ENCODE measurements at regions not wholly inside any gene's neighbourhood (a gene's known extent, or its start where the extent isn't known, plus 50 kb on each side); places are given as distances from the start of the nearest gene placed in this dataset.

- intact Hi-C loops (cut with DNase I), result no loop called here
- no peak for DNase-seq
Measured at GRCh38 chr11:127135256-127135655, 134.7 kb upstream of the KIRREL3 start.

GRCh38 chr11:127133061-127133460, 132.5 kb upstream of the KIRREL3 start:
- ATAC-seq (no peak), DNase-seq (no peak)
- Histone ChIP-seq H3K4me1 (no peaks in the 10 kb centered on the region), H3K27ac (no peak overlapping the region), H3K9me3 (no peaks in the 10 kb centered on the region), H3K36me3 (no peaks in the 10 kb centered on the region), H3K4me3 (no peak overlapping the region), H3K27me3 (no peaks in the 10 kb centered on the region)
- no peak for TF ChIP-seq CTCF (IDR thresholded peaks at IDR 0.05)
- intact Hi-C loops (cut with DNase I), result no loop called here

More at GRCh38 chr11:127135256-127135655, 134.7 kb upstream of the KIRREL3 start:
- Histone ChIP-seq H3K9me3 (no peaks in the 10 kb centered on the region), H3K27ac (no peak overlapping the region), H3K4me1 (no peaks in the 10 kb centered on the region), H3K36me3 (no peaks in the 10 kb centered on the region), H3K4me3 (no peak overlapping the region), H3K27me3 (no peaks in the 10 kb centered on the region)
- no peak for ATAC-seq
- TF ChIP-seq CTCF (IDR thresholded peaks at IDR 0.05), result no peak

GRCh38 chr11:127130321-127130720, 129.8 kb upstream of the KIRREL3 start:
- Histone ChIP-seq H3K27ac (no peak overlapping the region), H3K4me3 (no peak overlapping the region), H3K4me1 (no peaks in the 10 kb centered on the region), H3K36me3 (no peaks in the 10 kb centered on the region), H3K27me3 (no peaks in the 10 kb centered on the region), H3K9me3 (no peaks in the 10 kb centered on the region)
- ATAC-seq (no peak), DNase-seq (no peak)
- no peak for TF ChIP-seq CTCF (IDR thresholded peaks at IDR 0.05)
- intact Hi-C loops (cut with DNase I), result no loop called here

- Histone ChIP-seq H3K27me3 (no peaks in the 10 kb centered on the region), H3K27ac (no peak overlapping the region), H3K9me3 (no peaks in the 10 kb centered on the region), H3K36me3 (no peaks in the 10 kb centered on the region), H3K4me3 (no peak overlapping the region), H3K4me1 (no peaks in the 10 kb centered on the region)
- TF ChIP-seq CTCF (IDR thresholded peaks at IDR 0.05), result no peak
- DNase-seq (no peak), ATAC-seq (no peak)
- intact Hi-C loops (cut with DNase I), result no loop called here
Measured at GRCh38 chr11:127126986-127127385, 126.4 kb upstream of the KIRREL3 start.

- intact Hi-C loops (cut with DNase I), result no loop called here
- no peaks in the 10 kb centered on the region for H3K27me3 ChIP-seq
- TF ChIP-seq CTCF (IDR thresholded peaks at IDR 0.05), result no peak
- no peaks in the 10 kb centered on the region for H3K36me3 ChIP-seq
- DNase-seq (no peak), ATAC-seq (no peak)
- H3K4me1 ChIP-seq, result no peaks in the 10 kb centered on the region
- no peak overlapping the region for H3K4me3 ChIP-seq
- no peak overlapping the region for H3K27ac ChIP-seq
- no peaks in the 10 kb centered on the region for H3K9me3 ChIP-seq
Measured at GRCh38 chr11:127119356-127119755, 118.8 kb upstream of the KIRREL3 start.
